Activated CD4-positive, alpha-beta T cell treated with anti-CD3 and anti-CD28 coated beads for 48 hours (primary cell): ENCODE measurements at regions not wholly inside any gene's neighbourhood (a gene's known extent, or its start where the extent isn't known, plus 50 kb on each side); places are given as distances from the start of the nearest gene placed in this dataset.

Source experiments
- DNase-seq: peaks from one replicate; pipeline ENCODE4 v3.0.0-alpha.2; 2020

- DNase-seq, result peak; percentile 6
These were observed 201.2 kb upstream of the PCDH18 start for GRCh38 chr4:137733174-137734141.

DNA sequence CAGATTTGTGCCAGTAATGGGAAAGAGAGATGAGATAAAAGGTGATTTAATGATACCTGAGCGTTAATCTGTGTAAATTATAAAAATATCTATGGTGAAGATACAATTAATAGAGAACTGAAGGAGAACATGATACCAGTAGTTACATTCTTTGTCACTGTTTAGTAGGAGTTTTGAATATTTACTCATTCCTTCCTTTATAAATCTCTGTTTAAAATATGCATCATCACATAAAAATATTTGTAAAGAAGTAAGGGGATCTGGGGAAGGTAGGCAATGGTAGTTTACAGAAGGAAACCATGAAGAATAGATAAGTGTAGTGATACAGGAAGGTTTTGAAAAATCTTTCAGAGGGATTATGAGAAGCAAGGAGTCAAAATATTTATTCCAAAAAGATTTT is 190.6 kb upstream of the PCDH18 start:
- DNase-seq, result no peak

GRCh38 chr4:137711502-137711901 is 179.2 kb upstream of the PCDH18 start:
- DNase-seq, result no peak

DNA sequence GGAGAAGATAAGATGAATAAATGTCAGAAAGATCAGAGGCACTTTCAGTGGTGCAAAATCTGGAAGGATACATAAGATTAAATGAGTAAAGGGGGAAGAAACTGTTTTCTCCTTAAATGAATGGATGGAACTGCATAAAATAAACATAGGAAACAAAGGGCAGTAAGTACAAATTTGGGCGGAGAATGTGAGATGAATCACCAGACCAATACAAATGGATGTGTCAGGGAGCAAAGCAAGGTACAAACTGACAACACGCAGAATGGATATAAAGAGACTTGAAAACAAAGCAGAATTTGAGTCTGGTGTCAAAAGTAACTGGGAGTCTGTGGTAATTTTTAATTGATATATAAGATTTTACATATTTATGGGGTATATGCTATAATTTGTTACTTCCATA is 175.3 kb upstream of the PCDH18 start:
- DNase-seq, result no peak

- DNase-seq, result no peak
These were observed 174.9 kb upstream of the PCDH18 start for GRCh38 chr4:137707102-137707620.

- DNase-seq, result no peak
These were observed 173.0 kb upstream of the PCDH18 start for GRCh38 chr4:137705171-137705783.

- no peak for DNase-seq
These were observed 170.9 kb upstream of the PCDH18 start for GRCh38 chr4:137703195-137703594.

DNA sequence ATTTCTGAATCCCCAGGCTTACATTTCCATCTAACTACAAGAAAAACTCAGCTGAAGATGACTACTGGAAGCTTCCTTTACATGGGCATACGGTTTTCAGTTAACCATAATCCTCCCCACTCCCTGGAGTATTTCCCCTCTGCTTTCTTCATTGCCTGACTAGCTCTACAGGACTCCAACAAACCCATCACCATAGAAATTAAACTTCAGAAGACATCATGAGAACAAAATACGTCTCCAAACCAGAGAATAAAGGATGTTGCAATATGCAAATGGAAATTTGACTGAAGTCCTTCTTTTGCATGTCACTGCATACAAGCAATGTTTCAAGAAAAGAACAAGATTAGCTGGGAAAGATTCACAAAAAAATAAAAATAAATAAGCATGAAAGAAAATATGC is 170.2 kb upstream of the PCDH18 start:
- DNase-seq, result no peak

DNA sequence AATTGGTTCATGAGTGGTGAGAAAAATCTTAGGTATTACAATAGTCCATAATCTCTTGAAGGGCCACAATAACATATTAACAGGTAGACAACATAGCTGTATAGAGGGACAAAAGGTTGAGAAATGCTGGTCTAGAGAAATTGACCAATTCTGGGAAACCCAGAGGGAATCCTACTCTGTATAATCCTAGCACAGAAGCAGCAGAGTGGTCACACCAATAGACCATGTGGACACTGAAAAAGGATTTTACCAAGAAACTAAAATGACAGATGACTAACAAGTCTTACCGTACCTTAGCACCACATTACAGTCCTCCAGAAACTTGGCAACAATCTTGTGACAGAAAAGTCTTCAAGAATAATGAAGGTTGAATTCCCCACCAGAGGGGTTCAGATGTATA is 169.1 kb upstream of the PCDH18 start:
- no peak for DNase-seq

DNA sequence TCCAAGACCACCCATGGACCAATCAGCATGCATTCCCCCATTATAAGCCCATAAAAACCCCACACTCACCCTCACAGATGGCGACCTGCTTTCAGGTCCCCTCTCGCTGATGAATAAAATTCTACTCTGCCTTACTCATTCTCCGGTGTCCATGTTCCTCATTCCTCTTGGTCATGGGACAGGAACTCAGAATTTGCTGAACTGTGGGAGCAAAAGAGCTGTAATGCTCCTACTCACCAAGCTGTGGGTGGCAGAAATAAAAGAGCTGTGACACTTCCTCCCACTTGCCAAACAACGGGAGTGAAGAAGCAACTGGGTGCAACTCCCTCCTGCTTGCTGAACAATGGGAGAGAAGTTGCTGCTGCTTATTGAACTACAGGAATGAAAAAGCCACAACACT is 168.5 kb upstream of the PCDH18 start:
- no peak for DNase-seq

DNA sequence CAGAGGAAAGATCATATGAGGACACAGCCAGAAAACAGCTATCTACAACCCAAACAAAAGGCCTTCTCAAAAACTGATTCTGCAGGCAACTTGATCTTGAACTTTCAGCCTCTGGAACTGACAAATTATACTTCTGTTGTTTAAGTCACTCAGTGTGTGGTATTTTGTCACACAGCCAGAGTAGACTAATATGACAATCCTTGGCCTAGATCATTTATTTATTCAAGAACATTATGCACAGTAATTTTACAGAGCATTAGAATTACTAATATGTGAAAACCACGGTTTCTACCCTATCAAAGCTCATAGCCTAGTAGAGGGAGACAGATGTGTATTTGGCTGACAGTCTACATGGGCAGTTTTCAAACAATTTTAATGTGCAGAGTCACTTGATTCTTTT is 167.8 kb upstream of the PCDH18 start:
- no peak for DNase-seq

- no peak for DNase-seq
These were observed 161.8 kb upstream of the PCDH18 start for GRCh38 chr4:137694138-137694537.

DNA sequence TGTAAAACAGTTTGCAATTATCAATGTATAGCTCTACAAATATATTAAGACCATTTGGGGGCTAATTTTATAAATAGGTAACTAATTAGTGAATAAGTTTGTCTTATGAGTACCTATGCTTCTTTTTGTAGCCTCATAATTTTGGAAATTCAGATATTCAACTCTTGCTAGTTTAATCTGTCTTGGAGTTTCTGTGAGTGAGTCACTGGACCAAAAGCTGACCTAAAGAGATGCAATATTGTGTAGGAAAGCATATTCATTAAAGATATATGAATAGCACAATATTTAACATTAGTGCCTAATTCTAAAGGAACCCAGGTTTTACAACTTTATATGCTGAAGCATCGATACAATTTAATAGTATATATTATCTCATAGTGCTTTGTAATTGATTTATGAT is 161.3 kb upstream of the PCDH18 start:
- no peak for DNase-seq

GRCh38 chr4:137692205-137692604 is 159.9 kb upstream of the PCDH18 start:
- DNase-seq, result no peak

- DNase-seq, result no peak
These were observed 156.4 kb upstream of the PCDH18 start for GRCh38 chr4:137688651-137689050.

DNA sequence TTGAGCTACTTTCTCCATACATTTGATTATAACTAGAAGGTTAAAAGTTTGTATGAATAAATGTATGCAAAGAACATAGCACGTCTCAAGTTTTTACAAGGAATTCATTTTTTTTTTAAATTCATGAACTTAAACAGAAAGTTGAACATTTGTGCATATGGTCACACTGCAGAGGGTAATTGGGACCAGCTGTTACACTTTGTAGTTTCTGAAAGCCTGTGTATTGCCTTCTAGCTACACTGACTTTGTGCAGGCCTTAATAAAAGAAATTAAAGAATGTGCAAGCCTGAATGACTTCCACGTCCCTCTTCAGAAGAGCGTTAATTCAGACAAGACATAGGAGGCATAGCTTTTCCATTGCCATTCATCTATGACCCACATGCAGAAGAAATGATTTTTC is 153.1 kb upstream of the PCDH18 start:
- DNase-seq, result no peak

DNA sequence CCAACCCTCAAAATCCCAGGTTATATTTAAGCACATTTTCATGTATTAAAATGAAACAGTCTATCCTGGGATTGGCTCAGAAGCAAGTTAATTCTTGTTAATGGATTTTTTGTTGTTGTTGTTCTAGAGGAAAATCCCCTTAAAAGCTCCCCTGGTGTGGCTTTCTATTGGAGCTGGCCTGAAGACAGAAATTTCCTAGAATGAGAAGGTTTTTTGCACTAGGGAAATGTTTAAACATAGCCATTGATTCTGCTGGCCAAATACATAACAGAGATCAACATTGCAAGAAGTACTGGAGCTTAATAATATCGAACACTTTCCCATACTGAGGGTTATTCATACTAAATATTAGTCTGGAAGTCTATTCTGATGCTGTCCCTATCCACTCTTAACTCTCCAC is 148.8 kb upstream of the PCDH18 start:
- no peak for DNase-seq

DNA sequence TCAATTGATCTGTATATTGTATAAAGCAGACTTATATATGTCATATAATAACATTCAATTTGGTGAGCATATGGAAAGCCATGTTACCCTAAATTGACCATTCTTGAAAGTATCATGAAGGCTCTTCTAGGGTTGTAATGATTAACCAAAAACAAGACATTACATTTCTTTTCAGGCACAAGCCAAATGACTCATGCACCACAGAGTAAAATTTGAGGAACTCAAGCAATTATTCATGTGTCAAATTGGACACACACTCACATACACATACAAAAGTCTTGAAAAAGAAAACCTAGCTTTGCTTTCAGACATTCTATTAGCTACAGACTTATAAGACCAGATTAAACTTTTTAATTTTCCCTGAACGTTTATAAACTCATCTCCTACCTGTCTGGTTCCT is 146.5 kb upstream of the PCDH18 start:
- no peak for DNase-seq

GRCh38 chr4:137677863-137678262 is 145.6 kb upstream of the PCDH18 start:
- DNase-seq, result no peak

DNA sequence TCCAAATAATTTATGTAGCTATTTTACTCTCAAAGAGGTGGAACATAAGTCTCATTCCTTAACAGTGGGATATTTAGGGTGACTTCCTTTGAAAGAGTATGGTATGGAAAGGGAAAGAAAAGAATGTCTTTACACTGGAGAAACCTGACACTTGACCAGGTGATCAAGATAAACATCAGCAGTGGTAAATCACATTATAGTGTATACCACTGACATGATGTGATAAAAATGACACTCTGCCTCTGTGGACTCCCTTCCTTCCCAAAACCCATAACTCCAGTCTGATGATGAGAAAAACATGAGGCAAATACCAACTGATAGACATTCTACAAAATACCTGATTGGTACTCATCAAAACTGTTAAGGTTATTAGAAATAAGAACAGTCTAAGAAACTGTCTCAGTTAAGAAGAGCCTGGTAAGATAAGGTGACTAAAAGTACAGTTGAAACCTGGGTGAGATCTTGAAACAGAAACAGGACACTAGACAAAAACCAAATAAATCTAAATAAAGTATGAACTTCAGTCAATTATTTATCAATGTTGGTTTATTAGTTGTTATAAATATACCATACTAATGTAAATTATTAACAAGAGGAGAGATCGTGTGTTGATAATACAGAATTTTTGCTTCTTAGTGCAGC is 144.2 kb upstream of the PCDH18 start:
- no peak for DNase-seq

DNA sequence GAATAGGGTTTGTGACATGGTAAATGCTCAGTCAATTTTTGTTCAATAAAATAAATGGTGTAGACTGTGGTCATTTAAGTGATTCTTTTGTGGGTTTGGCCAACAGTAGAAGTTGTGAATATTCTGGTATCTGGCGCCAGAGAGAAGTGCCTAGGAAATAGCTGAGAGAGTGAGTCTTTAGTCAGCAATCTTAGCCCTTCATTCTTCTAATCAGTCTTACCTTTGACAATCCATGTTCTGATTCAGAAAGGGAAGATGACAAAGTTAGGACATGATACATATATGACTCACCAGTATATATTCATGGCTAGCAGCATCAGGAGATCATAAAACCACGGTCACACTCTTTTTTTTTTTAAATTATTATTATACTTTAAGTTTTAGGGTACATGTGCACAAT is 141.8 kb upstream of the PCDH18 start:
- DNase-seq, result no peak

- no peak for DNase-seq
These were observed 136.7 kb upstream of the PCDH18 start for GRCh38 chr4:137668885-137669545.

- DNase-seq, result no peak
These were observed 132.1 kb upstream of the PCDH18 start for GRCh38 chr4:137664416-137664815.
